ENCODE measurements at regions not wholly inside any gene's neighbourhood (a gene's known extent, or its start where the extent isn't known, plus 50 kb on each side); places are given as distances from the start of the nearest gene placed in this dataset.

GRCh38 chr13:47317356-47317755 is 420.5 kb upstream of the HTR2A start:
- no peaks in the 10 kb centered on the region for H3F3A ChIP-seq (ENCODE audit: low read depth)
- no peaks in the 10 kb centered on the region for H3K4me1 ChIP-seq (ENCODE audit: insufficient read depth, low read length, poor library complexity, severe bottlenecking)
- no peak overlapping the region for H3K9ac ChIP-seq (ENCODE audit: low read depth, low read length, poor library complexity, severe bottlenecking)
- H3K9me3 ChIP-seq (ENCODE audit: insufficient read depth, low read depth, low read length), result no peaks in the 10 kb centered on the region
- no peak overlapping the region for H3K4me3 ChIP-seq (ENCODE audit: low read length, poor library complexity, severe bottlenecking)
- H3K4me2 ChIP-seq (ENCODE audit: low read depth, low read length, poor library complexity, severe bottlenecking), result no peak overlapping the region
- TF ChIP-seq EZH2phosphoT487 (IDR thresholded peaks at IDR 0.05; ENCODE audit: borderline replicate concordance), result no peak
- TF ChIP-seq, protein P1, sequence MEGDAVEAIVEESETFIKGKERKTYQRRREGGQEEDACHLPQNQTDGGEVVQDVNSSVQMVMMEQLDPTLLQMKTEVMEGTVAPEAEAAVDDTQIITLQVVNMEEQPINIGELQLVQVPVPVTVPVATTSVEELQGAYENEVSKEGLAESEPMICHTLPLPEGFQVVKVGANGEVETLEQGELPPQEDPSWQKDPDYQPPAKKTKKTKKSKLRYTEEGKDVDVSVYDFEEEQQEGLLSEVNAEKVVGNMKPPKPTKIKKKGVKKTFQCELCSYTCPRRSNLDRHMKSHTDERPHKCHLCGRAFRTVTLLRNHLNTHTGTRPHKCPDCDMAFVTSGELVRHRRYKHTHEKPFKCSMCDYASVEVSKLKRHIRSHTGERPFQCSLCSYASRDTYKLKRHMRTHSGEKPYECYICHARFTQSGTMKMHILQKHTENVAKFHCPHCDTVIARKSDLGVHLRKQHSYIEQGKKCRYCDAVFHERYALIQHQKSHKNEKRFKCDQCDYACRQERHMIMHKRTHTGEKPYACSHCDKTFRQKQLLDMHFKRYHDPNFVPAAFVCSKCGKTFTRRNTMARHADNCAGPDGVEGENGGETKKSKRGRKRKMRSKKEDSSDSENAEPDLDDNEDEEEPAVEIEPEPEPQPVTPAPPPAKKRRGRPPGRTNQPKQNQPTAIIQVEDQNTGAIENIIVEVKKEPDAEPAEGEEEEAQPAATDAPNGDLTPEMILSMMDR (conservative IDR thresholded peaks at IDR 0.05; ENCODE audit: low read length), result no peak
- H4K20me1 ChIP-seq (ENCODE audit: insufficient read depth, low read length, poor library complexity, severe bottlenecking), result no peaks in the 10 kb centered on the region
- H3K79me2 ChIP-seq (ENCODE audit: insufficient read depth, low read length), result no peaks in the 10 kb centered on the region
- no peaks in the 10 kb centered on the region for H3K27me3 ChIP-seq (ENCODE audit: insufficient read depth, low read length, poor library complexity, severe bottlenecking)
- no peaks in the 10 kb centered on the region for H3K9me2 ChIP-seq (replicated peaks; ENCODE audit: low read depth, low read length)
- H3K36me3 ChIP-seq (ENCODE audit: insufficient read depth, low read length), result no peaks in the 10 kb centered on the region
- no peak overlapping the region for H2AFZ ChIP-seq (ENCODE audit: low read length)

- H3K9ac ChIP-seq (ENCODE audit: low read depth, low read length, poor library complexity, severe bottlenecking), result no peak overlapping the region
- no peaks in the 10 kb centered on the region for H3K9me2 ChIP-seq (replicated peaks; ENCODE audit: low read depth, low read length)
- H2AFZ ChIP-seq (ENCODE audit: low read length), result no peak overlapping the region
- no peak overlapping the region for H3K4me2 ChIP-seq (ENCODE audit: low read depth, low read length, poor library complexity, severe bottlenecking)
- no peaks in the 10 kb centered on the region for H3F3A ChIP-seq (ENCODE audit: low read depth)
- TF ChIP-seq EZH2phosphoT487 (IDR thresholded peaks at IDR 0.05; ENCODE audit: borderline replicate concordance), result no peak
- TF ChIP-seq, protein P1 (conservative IDR thresholded peaks at IDR 0.05; ENCODE audit: low read length), result no peak
- no peaks in the 10 kb centered on the region for H3K9me3 ChIP-seq (ENCODE audit: insufficient read depth, low read depth, low read length)
- H3K79me2 ChIP-seq (ENCODE audit: insufficient read depth, low read length), result no peaks in the 10 kb centered on the region
- no peaks in the 10 kb centered on the region for H3K27me3 ChIP-seq (ENCODE audit: insufficient read depth, low read length, poor library complexity, severe bottlenecking)
- H3K36me3 ChIP-seq (ENCODE audit: insufficient read depth, low read length), result no peaks in the 10 kb centered on the region
- H3K4me1 ChIP-seq (ENCODE audit: insufficient read depth, low read length, poor library complexity, severe bottlenecking), result no peaks in the 10 kb centered on the region
- H4K20me1 ChIP-seq (ENCODE audit: insufficient read depth, low read length, poor library complexity, severe bottlenecking), result no peaks in the 10 kb centered on the region
- no peak overlapping the region for H3K4me3 ChIP-seq (ENCODE audit: low read length, poor library complexity, severe bottlenecking)
These were observed 413.5 kb upstream of the HTR2A start for GRCh38 chr13:47310401-47310800.

GRCh38 chr13:47306991-47307390 is 410.1 kb upstream of the HTR2A start:
- Histone ChIP-seq H4K20me1 (ENCODE audit: insufficient read depth, low read length, poor library complexity, severe bottlenecking) (no peaks in the 10 kb centered on the region), H2AFZ (ENCODE audit: low read length) (no peak overlapping the region), H3K9ac (ENCODE audit: low read depth, low read length, poor library complexity, severe bottlenecking) (no peak overlapping the region), H3F3A (ENCODE audit: low read depth) (no peaks in the 10 kb centered on the region), H3K9me3 (ENCODE audit: insufficient read depth, low read depth, low read length) (no peaks in the 10 kb centered on the region), H3K79me2 (ENCODE audit: insufficient read depth, low read length) (no peaks in the 10 kb centered on the region), H3K9me2 (replicated peaks; ENCODE audit: low read depth, low read length) (no peaks in the 10 kb centered on the region), H3K36me3 (ENCODE audit: insufficient read depth, low read length) (no peaks in the 10 kb centered on the region), H3K4me1 (ENCODE audit: insufficient read depth, low read length, poor library complexity, severe bottlenecking) (no peaks in the 10 kb centered on the region), H3K27me3 (ENCODE audit: insufficient read depth, low read length, poor library complexity, severe bottlenecking) (no peaks in the 10 kb centered on the region), H3K4me3 (ENCODE audit: low read length, poor library complexity, severe bottlenecking) (no peak overlapping the region), H3K4me2 (ENCODE audit: low read depth, low read length, poor library complexity, severe bottlenecking) (no peak overlapping the region)
- TF ChIP-seq, protein P1 (conservative IDR thresholded peaks at IDR 0.05; ENCODE audit: low read length), result no peak
- TF ChIP-seq EZH2phosphoT487 (IDR thresholded peaks at IDR 0.05; ENCODE audit: borderline replicate concordance), result no peak

Measured in Loucy (cell line).